ENCODE measurements at regions not wholly inside any gene's neighbourhood (a gene's known extent, or its start where the extent isn't known, plus 50 kb on each side); places are given as distances from the start of the nearest gene placed in this dataset.
A peak's percentile ranks its signal among the peaks of the same experiment; 100 is the strongest.

GRCh38 chr3:194991338-194991654, 279.7 kb downstream of the XXYLT1 start:
- Histone ChIP-seq H3K4me1 (no peaks in the 10 kb centered on the region), H3K27me3 (no peaks in the 10 kb centered on the region), H3K4me3 (no peak overlapping the region), H3K36me3 (no peaks in the 10 kb centered on the region), H3K27ac (no peak overlapping the region), H3K9me3 (no peaks in the 10 kb centered on the region)
- TF ChIP-seq CTCF (IDR thresholded peaks at IDR 0.05): no peak
- TF ChIP-seq POLR2A (IDR thresholded peaks at IDR 0.05): no peak
- no peak for TF ChIP-seq POLR2AphosphoS5 (IDR thresholded peaks at IDR 0.05)
- DNase-seq (ENCODE audit: low spot score in 2 of 2): no peak
- intact Hi-C loops (cut with DNase I; ENCODE audit: low total_unique reads): no loop called here

GRCh38 chr3:194993896-194994295, 277.1 kb downstream of the XXYLT1 start:
- Histone ChIP-seq H3K27me3 (no peaks in the 10 kb centered on the region), H3K4me1 (no peaks in the 10 kb centered on the region), H3K27ac (no peak overlapping the region), H3K9me3 (no peaks in the 10 kb centered on the region), H3K36me3 (no peaks in the 10 kb centered on the region), H3K4me3 (no peak overlapping the region)
- intact Hi-C loops (cut with DNase I; ENCODE audit: low total_unique reads): no loop called here
- TF ChIP-seq POLR2AphosphoS5 (IDR thresholded peaks at IDR 0.05): no peak
- no peak for TF ChIP-seq CTCF (IDR thresholded peaks at IDR 0.05)
- no peak for TF ChIP-seq POLR2A (IDR thresholded peaks at IDR 0.05)
- peak in 1 of 2 donors; percentile 6 for DNase-seq (ENCODE audit: low spot score in 2 of 2)

- H3K27ac ChIP-seq: no peak overlapping the region
- intact Hi-C loops (cut with DNase I; ENCODE audit: low total_unique reads): no loop called here
- no peaks in the 10 kb centered on the region for H3K9me3 ChIP-seq
- no peaks in the 10 kb centered on the region for H3K36me3 ChIP-seq
- peak in 1 of 2 donors; percentile 7 for DNase-seq (ENCODE audit: low spot score in 2 of 2)
- H3K4me1 ChIP-seq: no peaks in the 10 kb centered on the region
- TF ChIP-seq CTCF (IDR thresholded peaks at IDR 0.05) (no peak), POLR2AphosphoS5 (IDR thresholded peaks at IDR 0.05) (no peak), POLR2A (IDR thresholded peaks at IDR 0.05) (no peak)
- H3K27me3 ChIP-seq: no peaks in the 10 kb centered on the region
- H3K4me3 ChIP-seq: no peak overlapping the region
Observed at GRCh38 chr3:194994551-194994981, 276.4 kb downstream of the XXYLT1 start.

GRCh38 chr3:194995334-194995733, 275.6 kb downstream of the XXYLT1 start:
- Histone ChIP-seq H3K4me1 (no peaks in the 10 kb centered on the region), H3K36me3 (no peaks in the 10 kb centered on the region), H3K4me3 (no peak overlapping the region), H3K9me3 (no peaks in the 10 kb centered on the region), H3K27me3 (no peaks in the 10 kb centered on the region), H3K27ac (no peak overlapping the region)
- intact Hi-C loops (cut with DNase I; ENCODE audit: low total_unique reads): no loop called here
- TF ChIP-seq POLR2AphosphoS5 (IDR thresholded peaks at IDR 0.05) (no peak), POLR2A (IDR thresholded peaks at IDR 0.05) (no peak), CTCF (IDR thresholded peaks at IDR 0.05) (no peak)
- DNase-seq (ENCODE audit: low spot score in 2 of 2): no peak

- Histone ChIP-seq H3K36me3 (no peaks in the 10 kb centered on the region), H3K9me3 (no peaks in the 10 kb centered on the region), H3K27me3 (no peaks in the 10 kb centered on the region), H3K4me3 (no peak overlapping the region), H3K4me1 (no peaks in the 10 kb centered on the region), H3K27ac (no peak overlapping the region)
- intact Hi-C loops (cut with DNase I; ENCODE audit: low total_unique reads): no loop called here
- DNase-seq (ENCODE audit: low spot score in 2 of 2): no peak
- no peak for TF ChIP-seq POLR2AphosphoS5 (IDR thresholded peaks at IDR 0.05)
- no peak for TF ChIP-seq POLR2A (IDR thresholded peaks at IDR 0.05)
- TF ChIP-seq CTCF (IDR thresholded peaks at IDR 0.05): no peak
Observed at GRCh38 chr3:194995922-194996321, 275.0 kb downstream of the XXYLT1 start.
